GM08714 (cell line): ENCODE measurements at regions not wholly inside any gene's neighbourhood (a gene's known extent, or its start where the extent isn't known, plus 50 kb on each side); places are given as distances from the start of the nearest gene placed in this dataset.
"Not testable (repeated sequence)": the region's sequence is repeated elsewhere in the genome, so short reads cannot be mapped to it uniquely, and the experiment has no call there.

Experiments
- H3K4me3 ChIP-seq: fragments of 200-500 bp; sonication (Bioruptor generic); 2 replicates; pipeline ENCODE4 v1.5.1; 2014; ENCODE audit warnings: mild to moderate bottlenecking, low read length, inconsistent platforms
- ZNF274 ChIP-seq: IDR thresholded peaks from 2 replicates; pipeline ENCODE4 v1.6.1; 2012; ENCODE audit warnings: mild to moderate bottlenecking, low read depth, low read length

DNA sequence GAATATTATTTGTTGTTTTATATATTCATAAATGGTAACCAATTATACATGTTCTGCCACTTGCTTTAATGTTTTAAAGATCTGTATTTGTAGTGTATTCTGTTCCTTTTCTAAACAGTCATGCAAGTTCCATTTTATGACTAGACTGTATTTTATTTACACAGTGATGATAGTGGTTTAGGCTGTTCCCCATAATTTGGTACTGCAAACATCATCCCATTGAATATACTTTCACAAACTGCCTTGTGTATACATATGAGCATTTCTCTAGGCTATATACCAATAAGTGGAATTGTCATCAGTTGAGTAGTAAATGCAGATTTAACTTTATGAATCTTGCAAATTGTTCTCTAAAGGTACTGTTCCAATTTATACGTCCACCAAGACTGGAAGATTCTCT is 738.0 kb downstream of the EPHA7 start:
- no peak overlapping the region for H3K4me3 ChIP-seq
- TF ChIP-seq ZNF274, result no peak

DNA sequence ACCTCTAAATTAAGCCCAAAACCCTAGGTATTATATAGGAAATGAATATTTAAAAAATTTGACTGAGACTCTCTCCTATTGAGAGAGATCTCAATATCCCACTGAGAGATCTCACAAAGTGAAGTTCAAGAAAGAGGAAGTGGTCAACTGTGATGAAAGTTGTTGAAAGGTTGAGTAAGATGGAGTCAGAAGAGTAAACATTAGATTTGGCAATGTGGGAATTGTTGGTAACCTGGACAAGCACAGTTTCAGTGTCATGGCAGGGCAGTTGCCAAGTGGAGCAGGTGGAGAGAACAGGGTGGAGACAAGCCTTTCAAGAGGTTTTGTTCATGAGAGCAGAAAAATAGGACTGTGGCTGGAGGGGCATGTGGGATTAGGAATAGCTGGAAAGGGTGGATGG is 747.9 kb downstream of the EPHA7 start:
- not testable (repeated sequence) for H3K4me3 ChIP-seq

DNA sequence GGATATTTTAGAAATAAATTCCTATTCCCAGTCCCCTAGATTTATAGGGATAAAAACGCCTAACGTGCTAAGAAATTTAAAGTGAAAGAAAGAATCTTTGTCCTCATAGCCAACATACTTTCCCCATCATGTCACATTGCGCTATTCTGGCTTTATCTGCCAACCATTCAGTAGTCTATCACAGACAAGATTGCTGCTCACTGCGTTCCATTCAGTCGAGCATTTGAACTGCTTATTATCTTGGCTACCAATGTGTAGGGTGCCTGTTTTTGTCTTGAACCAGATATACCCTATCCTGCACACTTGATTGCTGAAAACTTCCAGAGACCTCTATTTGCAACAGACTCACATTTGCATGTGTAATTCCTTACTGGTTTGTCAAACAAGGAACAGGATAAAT is 751.5 kb downstream of the EPHA7 start:
- no peak overlapping the region for H3K4me3 ChIP-seq
- TF ChIP-seq ZNF274, result no peak

- no peak for TF ChIP-seq ZNF274
Observed at GRCh38 chr6:92648364-92649086, 770.8 kb downstream of the EPHA7 start.

DNA sequence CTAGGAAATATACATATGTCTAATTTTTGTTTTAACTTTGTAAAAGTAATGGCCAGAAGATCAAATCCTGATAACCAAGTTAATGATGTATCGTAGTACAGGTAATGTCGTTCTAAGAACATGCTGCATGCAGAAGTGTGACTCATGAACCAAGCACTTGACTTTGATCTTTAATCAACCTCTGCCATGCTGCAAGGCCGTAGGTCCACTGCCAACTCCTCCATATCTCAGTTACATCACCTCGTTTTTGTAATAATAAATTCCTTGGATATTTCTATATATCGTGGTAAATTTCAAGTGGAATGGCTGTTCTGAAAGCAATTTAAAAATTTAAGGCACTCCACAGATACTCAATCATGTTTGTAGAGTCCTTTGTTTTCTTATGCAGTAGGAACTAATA is 771.7 kb downstream of the EPHA7 start:
- no peak overlapping the region for H3K4me3 ChIP-seq
- no peak for TF ChIP-seq ZNF274

More at GRCh38 chr6:92648364-92649086, 770.8 kb downstream of the EPHA7 start:
- H3K4me3 ChIP-seq, result no peak overlapping the region

GRCh38 chr6:92644104-92644791 is 775.1 kb downstream of the EPHA7 start:
- H3K4me3 ChIP-seq, result not testable (repeated sequence)

GRCh38 chr6:92635553-92636153 is 783.7 kb downstream of the EPHA7 start:
- TF ChIP-seq ZNF274, result no peak
- H3K4me3 ChIP-seq, result no peak overlapping the region

DNA sequence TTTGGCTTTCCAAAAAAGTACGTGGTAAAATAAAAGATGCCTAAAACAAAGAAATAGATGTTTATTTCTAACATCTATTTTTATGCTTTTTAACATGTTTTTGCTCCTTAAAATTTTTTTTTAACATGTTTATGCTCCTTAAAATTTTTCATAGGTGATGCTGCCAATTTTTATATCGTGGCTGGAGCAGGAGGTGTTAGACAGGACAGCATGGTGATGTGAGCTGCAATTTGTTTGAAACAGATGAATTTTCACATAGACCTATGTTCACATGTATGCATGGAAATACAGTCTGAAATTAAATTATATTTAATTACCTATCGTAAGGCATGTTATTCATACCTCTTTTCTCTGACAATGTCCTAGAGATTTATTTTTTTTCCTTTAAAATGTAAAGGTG is 784.8 kb downstream of the EPHA7 start:
- no peak for TF ChIP-seq ZNF274
- H3K4me3 ChIP-seq, result no peak overlapping the region

- no peak for TF ChIP-seq ZNF274
- H3K4me3 ChIP-seq, result no peak overlapping the region
Observed at GRCh38 chr6:92623431-92623830, 795.9 kb downstream of the EPHA7 start.

- no peak for TF ChIP-seq ZNF274
- no peak overlapping the region for H3K4me3 ChIP-seq
Observed at GRCh38 chr6:92617721-92618120, 801.6 kb downstream of the EPHA7 start.

GRCh38 chr6:92608751-92609150 is 810.6 kb downstream of the EPHA7 start:
- H3K4me3 ChIP-seq, result no peak overlapping the region
- no peak for TF ChIP-seq ZNF274

DNA sequence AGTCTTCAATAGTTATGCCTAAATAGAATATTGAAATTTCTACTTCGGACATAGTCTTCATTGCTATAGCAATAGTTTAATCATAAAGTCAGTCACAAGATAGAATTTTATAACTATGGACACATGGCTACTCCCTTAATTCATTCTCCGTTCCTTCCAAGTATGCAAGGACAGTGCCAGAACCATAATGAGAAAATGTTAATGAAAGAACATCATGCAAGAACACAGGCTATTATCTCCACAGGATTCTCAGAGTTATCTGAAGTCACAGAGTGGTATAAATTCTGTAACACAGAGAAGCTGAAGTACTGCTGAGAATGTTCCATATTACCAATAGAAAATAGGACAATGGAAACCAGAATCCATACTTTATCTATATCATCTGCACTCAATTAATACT is 826.2 kb downstream of the EPHA7 start:
- H3K4me3 ChIP-seq, result no peak overlapping the region
- TF ChIP-seq ZNF274, result no peak

GRCh38 chr6:92589996-92590395 is 829.4 kb downstream of the EPHA7 start:
- TF ChIP-seq ZNF274, result no peak
- H3K4me3 ChIP-seq, result no peak overlapping the region

DNA sequence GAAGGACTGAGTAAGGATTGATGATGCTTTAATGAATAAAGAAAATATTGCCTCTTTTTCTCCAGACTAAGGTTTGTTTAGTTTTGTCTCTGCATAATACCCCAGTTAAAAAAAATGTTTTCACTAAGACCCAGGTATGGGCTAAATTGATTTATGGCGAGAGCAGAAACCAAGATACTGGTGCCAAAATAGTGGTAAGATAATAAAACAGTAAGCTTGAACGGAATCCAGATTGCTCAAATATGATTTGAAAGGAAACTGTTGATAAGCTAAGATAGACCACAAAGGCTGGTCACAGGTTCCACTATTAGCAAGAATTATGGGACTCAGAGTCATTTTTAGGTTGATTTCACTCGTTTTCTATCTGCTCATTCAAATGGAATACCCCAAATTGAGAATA is 831.2 kb downstream of the EPHA7 start:
- H3K4me3 ChIP-seq, result no peak overlapping the region
- no peak for TF ChIP-seq ZNF274

GRCh38 chr6:92587525-92587924 is 831.8 kb downstream of the EPHA7 start:
- TF ChIP-seq ZNF274, result no peak
- H3K4me3 ChIP-seq, result no peak overlapping the region
